HEK293T (cell line): ENCODE measurements at regions not wholly inside any gene's neighbourhood (a gene's known extent, or its start where the extent isn't known, plus 50 kb on each side); places are given as distances from the start of the nearest gene placed in this dataset.
A peak's percentile ranks its signal among the peaks of the same experiment; 100 is the strongest.

Experiments
- CTCF ChIA-PET: fragments of 350-600 bp; formaldehyde crosslinking; extraction: SDS; loops from one replicate; lab custom pipeline; 2021; ENCODE audit warnings: antibody characterized with exemption, inconsistent platforms; lab: Yijun Ruan, JAX
- POLR2A ChIA-PET: fragments of 350-600 bp; formaldehyde crosslinking; extraction: SDS; loops from one replicate; lab custom pipeline; 2020; ENCODE audit warnings: antibody characterized with exemption, inconsistent platforms; lab: Yijun Ruan, JAX
- DNase-seq: peaks from one replicate; pipeline ENCODE4 v3.0.0; 2012; ENCODE audit warnings: mixed read lengths; ENCODE audit errors: extremely low spot score
- ARNT ChIP-seq: fragments of 450-650 bp; IDR thresholded peaks from 2 replicates; pipeline ENCODE4 v1.6.1; 2017; ENCODE audit warnings: mild to moderate bottlenecking
- BHLHE40 ChIP-seq: fragments of 450-650 bp; IDR thresholded peaks from 2 replicates; pipeline ENCODE4 v1.6.1; 2016; ENCODE audit warnings: mild to moderate bottlenecking, moderate library complexity, borderline replicate concordance
- CTBP1 ChIP-seq: fragments of 450-650 bp; IDR thresholded peaks from 2 replicates; pipeline ENCODE4 v1.6.1; 2016; ENCODE audit warnings: borderline replicate concordance
- ELF4 ChIP-seq: fragments of 450-650 bp; IDR thresholded peaks from 2 replicates; pipeline ENCODE4 v1.6.1; 2017; ENCODE audit warnings: antibody characterized with exemption
- FOXA1 ChIP-seq: fragments of 450-650 bp; IDR thresholded peaks from 2 replicates; pipeline ENCODE4 v1.6.1; 2016; ENCODE audit warnings: mild to moderate bottlenecking
- FOXK2 ChIP-seq: fragments of 450-650 bp; IDR thresholded peaks from 2 replicates; pipeline ENCODE4 v1.6.1; 2016; ENCODE audit warnings: mild to moderate bottlenecking
- FOXM1 ChIP-seq: fragments of 450-650 bp; IDR thresholded peaks from 2 replicates; pipeline ENCODE4 v1.6.1; 2017; ENCODE audit warnings: mild to moderate bottlenecking, borderline replicate concordance
- HDGF ChIP-seq: fragments of 450-650 bp; IDR thresholded peaks from 2 replicates; pipeline ENCODE4 v1.6.1; 2017; ENCODE audit warnings: antibody characterized with exemption, borderline replicate concordance
- L3MBTL2 ChIP-seq: fragments of 450-650 bp; conservative IDR thresholded peaks from 2 replicates; pipeline ENCODE4 v1.6.1; 2016; ENCODE audit warnings: mild to moderate bottlenecking
- LEF1 ChIP-seq: fragments of 450-650 bp; IDR thresholded peaks from 2 replicates; pipeline ENCODE4 v1.6.1; 2017; ENCODE audit warnings: mild to moderate bottlenecking, borderline replicate concordance
- NFRKB ChIP-seq: fragments of 450-650 bp; IDR thresholded peaks from 2 replicates; pipeline ENCODE4 v1.6.1; 2016; ENCODE audit warnings: mild to moderate bottlenecking, moderate library complexity
- PKNOX1 ChIP-seq: fragments of 450-650 bp; IDR thresholded peaks from 2 replicates; pipeline ENCODE4 v1.6.1; 2016
- SP1 ChIP-seq: fragments of 450-650 bp; IDR thresholded peaks from 2 replicates; pipeline ENCODE4 v1.6.1; 2017
- SUZ12 ChIP-seq: fragments of 450-650 bp; IDR thresholded peaks from 2 replicates; pipeline ENCODE4 v1.6.1; 2016; ENCODE audit warnings: mild to moderate bottlenecking
- TARDBP ChIP-seq: fragments of 450-650 bp; IDR thresholded peaks from 2 replicates; pipeline ENCODE4 v1.6.1; 2016
- ZNF384 ChIP-seq: fragments of 450-650 bp; IDR thresholded peaks from 2 replicates; pipeline ENCODE4 v1.6.1; 2016

- ChIA-PET POLR2A (no interaction called here), CTCF (no interaction called here)
- no peak for DNase-seq
- TF ChIP-seq NFRKB, result no peak
- TF ChIP-seq TARDBP, result no peak
- TF ChIP-seq FOXA1, result no peak
- TF ChIP-seq FOXK2, result no peak
- no peak for TF ChIP-seq SUZ12
- no peak for TF ChIP-seq ARNT
- no peak for TF ChIP-seq HDGF
- TF ChIP-seq L3MBTL2, result no peak
- no peak for TF ChIP-seq PKNOX1
- TF ChIP-seq ELF4, result no peak
These were observed 228.7 kb upstream of the DPH6 start for GRCh38 chr15:35774653-35775052.

- ChIA-PET CTCF (no interaction called here), POLR2A (no interaction called here)
- TF ChIP-seq ZNF384, result no peak
- TF ChIP-seq FOXM1, result no peak
- no peak for TF ChIP-seq PKNOX1
- TF ChIP-seq SP1, result no peak
- no peak for TF ChIP-seq L3MBTL2
- no peak for TF ChIP-seq CTBP1
- TF ChIP-seq HDGF, result no peak
- no peak for TF ChIP-seq FOXK2
- TF ChIP-seq ARNT, result no peak
- TF ChIP-seq SUZ12, result no peak
- TF ChIP-seq ELF4, result no peak
- no peak for TF ChIP-seq TARDBP
- TF ChIP-seq LEF1, result no peak
- no peak for TF ChIP-seq BHLHE40
- no peak for TF ChIP-seq FOXA1
- TF ChIP-seq NFRKB, result no peak
- no peak for DNase-seq
These were observed 229.5 kb upstream of the DPH6 start for GRCh38 chr15:35775471-35775870.

- ChIA-PET CTCF (no interaction called here), POLR2A (no interaction called here)
- TF ChIP-seq CTBP1 (no peak), ELF4 (no peak), FOXM1 (no peak), FOXA1 (no peak), BHLHE40 (no peak), SUZ12 (no peak), L3MBTL2 (no peak), SP1 (no peak), TARDBP (no peak), PKNOX1 (no peak), HDGF (no peak), FOXK2 (no peak), ZNF384 (no peak), NFRKB (no peak), LEF1 (no peak), ARNT (no peak)
- DNase-seq, result no peak
These were observed 231.1 kb upstream of the DPH6 start for GRCh38 chr15:35777061-35777460.

- POLR2A ChIA-PET, result no interaction called here
- no peak for DNase-seq
- TF ChIP-seq SUZ12, result no peak
- TF ChIP-seq FOXK2, result no peak
- no peak for TF ChIP-seq FOXM1
- TF ChIP-seq FOXA1, result no peak
- no peak for TF ChIP-seq LEF1
- TF ChIP-seq SP1, result no peak
- TF ChIP-seq NFRKB, result no peak
- no peak for TF ChIP-seq HDGF
- CTCF ChIA-PET, result no interaction called here
These were observed 237.2 kb upstream of the DPH6 start for GRCh38 chr15:35783203-35783602.

- ChIA-PET POLR2A (interaction anchor here (0.8 kb wide), 1 partner anchor 28 kb away, joined by 3 read pairs; no protein-coding TSS in a partner anchor), CTCF (no interaction called here)
- TF ChIP-seq FOXM1, result no peak
- TF ChIP-seq ZNF384, result no peak
- no peak for TF ChIP-seq L3MBTL2
- TF ChIP-seq LEF1, result no peak
- no peak for TF ChIP-seq BHLHE40
- no peak for TF ChIP-seq SUZ12
- TF ChIP-seq ARNT, result no peak
- TF ChIP-seq SP1, result no peak
- no peak for TF ChIP-seq HDGF
- TF ChIP-seq TARDBP, result no peak
- no peak for TF ChIP-seq FOXK2
- DNase-seq, result peak; percentile 20
These were observed 238.8 kb upstream of the DPH6 start for GRCh38 chr15:35784745-35785144.

GRCh38 chr15:35810007-35810406, 264.0 kb upstream of the DPH6 start:
- ChIA-PET CTCF (no interaction called here), POLR2A (no interaction called here)
- TF ChIP-seq HDGF (no peak), SP1 (no peak), FOXM1 (no peak), TARDBP (no peak), CTBP1 (no peak), FOXK2 (no peak), ELF4 (no peak), LEF1 (no peak), FOXA1 (no peak), ZNF384 (no peak), L3MBTL2 (no peak), ARNT (no peak), PKNOX1 (no peak), SUZ12 (no peak), NFRKB (no peak), BHLHE40 (no peak)
- DNase-seq, result no peak
